DND-41 (cell line): ENCODE measurements at regions not wholly inside any gene's neighbourhood (a gene's known extent, or its start where the extent isn't known, plus 50 kb on each side); places are given as distances from the start of the nearest gene placed in this dataset.

Experiments used
- EZH2 ChIP-seq: IDR thresholded peaks from 3 replicates; pipeline ENCODE4 v1.6.1; 2012; ENCODE audit warnings: borderline replicate concordance, low read depth, mild to moderate bottlenecking, moderate library complexity, low read length, inconsistent platforms; ENCODE audit not compliant: severe bottlenecking
- TF ChIP-seq, protein P1 (sequence below): IDR thresholded peaks from 2 replicates; pipeline ENCODE4 v1.5.1; 2012; ENCODE audit warnings: borderline replicate concordance, low read length, moderate library complexity, mild to moderate bottlenecking; ENCODE audit not compliant: poor library complexity, severe bottlenecking; ENCODE audit errors: extremely low read depth

DNA sequence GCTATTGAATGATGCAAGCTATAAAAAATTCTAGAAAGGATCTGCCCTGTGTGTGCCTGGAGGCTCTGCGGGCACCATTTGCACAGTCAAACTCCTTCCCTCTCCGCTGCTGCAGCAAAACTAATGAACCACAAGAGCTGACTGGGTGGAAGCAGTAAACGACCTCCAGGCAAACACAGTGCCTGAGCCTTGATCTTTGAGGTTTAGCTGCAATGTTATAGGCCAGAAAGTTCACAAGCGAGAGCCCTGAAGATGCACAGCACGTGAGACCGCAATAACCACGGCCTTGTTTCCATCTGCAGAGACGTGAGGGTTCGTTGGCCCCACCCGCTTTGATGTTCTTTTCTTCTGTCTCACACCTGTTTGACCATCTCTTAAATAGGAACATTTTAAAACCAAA is 69.2 kb upstream of the S1PR3 start:
- TF ChIP-seq, protein P1, sequence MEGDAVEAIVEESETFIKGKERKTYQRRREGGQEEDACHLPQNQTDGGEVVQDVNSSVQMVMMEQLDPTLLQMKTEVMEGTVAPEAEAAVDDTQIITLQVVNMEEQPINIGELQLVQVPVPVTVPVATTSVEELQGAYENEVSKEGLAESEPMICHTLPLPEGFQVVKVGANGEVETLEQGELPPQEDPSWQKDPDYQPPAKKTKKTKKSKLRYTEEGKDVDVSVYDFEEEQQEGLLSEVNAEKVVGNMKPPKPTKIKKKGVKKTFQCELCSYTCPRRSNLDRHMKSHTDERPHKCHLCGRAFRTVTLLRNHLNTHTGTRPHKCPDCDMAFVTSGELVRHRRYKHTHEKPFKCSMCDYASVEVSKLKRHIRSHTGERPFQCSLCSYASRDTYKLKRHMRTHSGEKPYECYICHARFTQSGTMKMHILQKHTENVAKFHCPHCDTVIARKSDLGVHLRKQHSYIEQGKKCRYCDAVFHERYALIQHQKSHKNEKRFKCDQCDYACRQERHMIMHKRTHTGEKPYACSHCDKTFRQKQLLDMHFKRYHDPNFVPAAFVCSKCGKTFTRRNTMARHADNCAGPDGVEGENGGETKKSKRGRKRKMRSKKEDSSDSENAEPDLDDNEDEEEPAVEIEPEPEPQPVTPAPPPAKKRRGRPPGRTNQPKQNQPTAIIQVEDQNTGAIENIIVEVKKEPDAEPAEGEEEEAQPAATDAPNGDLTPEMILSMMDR: no peak
- no peak for TF ChIP-seq EZH2
